AML-193 (cell line): ENCODE measurements at regions not wholly inside any gene's neighbourhood (a gene's known extent, or its start where the extent isn't known, plus 50 kb on each side); places are given as distances from the start of the nearest gene placed in this dataset.

Experiments
- DNase-seq, 2 experiments: peaks; one replicate each; lab custom pipeline; 2025; lab: John Stamatoyannopoulos, UW

DNA sequence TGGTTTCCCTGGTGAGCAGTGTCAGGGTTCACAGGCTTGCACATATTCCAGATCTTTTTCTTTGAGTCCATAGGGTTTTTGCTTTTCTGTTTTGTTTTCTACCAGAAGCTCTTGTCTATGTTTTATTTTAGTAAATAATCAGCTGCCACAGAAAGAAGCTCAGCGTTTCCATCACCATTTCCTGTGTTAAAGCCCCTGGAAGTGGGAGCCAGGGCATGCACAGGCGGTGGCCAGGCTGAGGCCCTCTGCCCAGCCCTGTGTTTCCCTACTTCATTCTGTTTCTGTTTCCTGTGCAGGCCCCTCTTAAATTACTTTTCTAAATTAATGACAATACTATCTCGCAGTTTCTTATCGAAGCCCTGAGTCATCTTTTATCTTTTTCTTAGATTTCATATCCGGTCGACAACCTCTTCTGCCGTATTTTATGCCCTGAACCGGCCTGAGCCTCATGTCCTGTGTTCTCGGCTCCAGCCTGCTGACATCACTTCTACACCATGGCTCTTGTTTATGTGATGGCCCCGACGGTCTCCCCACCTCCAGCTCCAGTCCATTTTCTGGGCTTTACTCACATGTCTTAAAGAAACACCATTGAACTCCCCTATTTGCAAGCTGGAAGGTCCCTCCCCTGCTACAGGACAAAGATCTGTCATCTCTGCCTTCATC is 442.2 kb downstream of the TCERG1L start:
- no peak for DNase-seq

GRCh38 chr10:130871406-130871805 is 440.1 kb downstream of the TCERG1L start:
- no peak for DNase-seq

DNA sequence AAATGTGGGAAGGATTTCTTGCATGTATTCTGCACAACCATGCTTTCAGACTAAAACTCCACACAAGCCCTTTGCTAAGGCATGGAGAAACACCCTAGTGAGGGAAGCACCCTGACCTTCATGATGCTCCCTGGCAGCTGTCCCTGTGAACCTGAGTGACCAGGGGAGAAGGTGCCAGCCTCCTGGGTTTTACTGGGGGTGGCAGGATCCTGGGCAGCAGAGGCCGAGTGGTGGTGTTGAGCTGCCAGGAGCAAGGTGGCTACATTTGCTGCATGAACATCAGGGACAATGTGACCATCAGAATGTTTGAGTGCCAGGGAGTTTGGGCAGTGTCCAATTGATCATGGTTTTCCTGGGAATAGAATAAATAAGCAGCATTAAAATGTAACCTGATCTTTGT is 437.9 kb downstream of the TCERG1L start:
- no peak for DNase-seq

GRCh38 chr10:130875116-130875515 is 436.4 kb downstream of the TCERG1L start:
- no peak for DNase-seq

DNA sequence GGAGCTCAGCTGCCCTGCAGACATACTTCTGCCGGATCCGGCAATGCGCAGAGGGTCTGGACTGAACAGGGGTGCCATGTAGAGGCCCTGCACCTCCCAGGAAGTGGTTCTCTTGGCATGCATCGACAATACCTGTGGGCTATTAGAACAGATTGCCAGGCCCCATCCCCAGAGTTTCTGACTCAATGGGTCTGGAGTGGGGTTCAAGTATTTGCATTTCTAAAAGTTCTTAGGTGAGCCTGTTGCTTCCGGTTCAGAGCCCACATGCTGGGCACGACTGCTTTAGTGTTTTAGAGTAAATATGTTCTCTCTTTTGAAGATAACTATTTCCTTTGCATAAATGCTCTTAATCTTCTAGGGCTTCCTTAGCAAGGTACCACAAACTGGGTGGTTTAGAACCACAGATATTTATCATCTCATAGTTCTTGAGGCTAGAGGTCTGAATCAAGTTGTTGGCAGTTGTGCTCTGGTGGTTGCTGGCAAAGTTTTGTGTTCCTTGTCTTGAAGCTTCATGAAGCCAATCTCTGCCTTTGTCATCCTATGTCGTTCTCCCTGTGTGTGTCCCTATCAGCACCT is 435.5 kb downstream of the TCERG1L start:
- DNase-seq = no peak

DNA sequence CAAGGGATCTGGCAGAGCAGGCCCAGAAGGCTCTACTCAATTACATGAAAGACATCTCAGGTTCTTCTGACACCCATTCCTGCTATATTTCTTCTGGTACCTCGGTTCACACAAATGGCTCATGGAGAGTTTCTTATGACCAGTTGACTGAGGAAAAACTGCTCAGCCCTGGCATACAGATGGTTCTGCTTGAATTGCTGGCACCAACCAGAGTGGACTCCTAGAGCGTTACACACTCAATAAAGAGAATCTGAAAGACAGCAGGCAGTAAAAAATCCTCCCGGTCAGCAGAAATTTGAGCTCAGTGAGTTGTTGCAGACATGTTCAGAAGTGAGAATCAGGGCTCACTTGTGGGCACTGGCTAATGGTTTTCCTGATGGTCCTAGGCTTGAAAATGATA is 434.4 kb downstream of the TCERG1L start:
- no peak for DNase-seq

GRCh38 chr10:130878131-130878530 is 433.4 kb downstream of the TCERG1L start:
- no peak for DNase-seq

GRCh38 chr10:130882906-130883305 is 428.6 kb downstream of the TCERG1L start:
- no peak for DNase-seq

GRCh38 chr10:130884456-130884855 is 427.1 kb downstream of the TCERG1L start:
- DNase-seq = no peak

GRCh38 chr10:130885021-130885655 is 426.4 kb downstream of the TCERG1L start:
- DNase-seq = no peak

GRCh38 chr10:130887170-130887569 is 424.4 kb downstream of the TCERG1L start:
- no peak for DNase-seq

- no peak for DNase-seq
Observed at GRCh38 chr10:130888493-130888892, 423.0 kb downstream of the TCERG1L start.

DNA sequence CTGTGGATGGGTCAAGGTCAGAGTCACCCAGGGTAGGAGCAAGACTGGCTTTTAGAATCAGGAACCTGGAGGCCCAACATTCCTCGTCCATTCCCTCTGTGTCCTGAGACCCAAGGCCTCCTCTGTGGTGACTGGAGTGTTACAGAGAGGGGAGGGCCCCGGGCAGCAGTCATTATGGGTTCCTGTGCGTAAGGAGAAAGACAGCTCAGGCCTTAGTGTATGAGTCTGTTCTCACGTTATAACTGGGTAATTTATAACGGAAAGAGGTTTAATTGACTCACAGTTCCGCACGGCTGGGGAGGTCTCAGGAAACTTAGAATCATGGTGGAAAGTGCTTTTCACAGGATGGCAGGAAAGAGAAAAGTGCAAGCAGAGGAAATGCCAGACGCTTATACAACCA is 422.3 kb downstream of the TCERG1L start:
- no peak for DNase-seq

- DNase-seq = no peak
Observed at GRCh38 chr10:130889780-130890179, 421.7 kb downstream of the TCERG1L start.

DNA sequence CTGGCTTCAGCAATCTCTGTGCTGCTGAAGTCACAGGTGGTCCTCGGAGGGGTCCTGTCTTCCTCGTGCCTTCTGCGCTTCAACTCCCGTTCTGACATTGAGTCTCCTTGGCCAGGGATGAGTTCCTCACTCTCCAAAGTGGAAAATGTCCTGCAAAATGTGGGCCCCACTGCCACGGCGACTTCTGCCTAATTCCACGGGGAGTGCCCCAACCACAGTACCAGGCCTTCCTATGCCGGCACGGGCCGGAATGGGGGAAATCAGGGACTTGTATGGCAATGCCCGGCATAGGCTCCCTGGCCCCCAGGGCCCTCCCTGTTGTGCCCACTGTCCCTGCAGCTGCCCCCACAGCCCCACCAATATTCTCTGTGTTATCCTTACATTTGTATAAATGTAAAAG is 420.5 kb downstream of the TCERG1L start:
- DNase-seq = no peak

GRCh38 chr10:130894471-130894870 is 417.1 kb downstream of the TCERG1L start:
- no peak for DNase-seq

DNA sequence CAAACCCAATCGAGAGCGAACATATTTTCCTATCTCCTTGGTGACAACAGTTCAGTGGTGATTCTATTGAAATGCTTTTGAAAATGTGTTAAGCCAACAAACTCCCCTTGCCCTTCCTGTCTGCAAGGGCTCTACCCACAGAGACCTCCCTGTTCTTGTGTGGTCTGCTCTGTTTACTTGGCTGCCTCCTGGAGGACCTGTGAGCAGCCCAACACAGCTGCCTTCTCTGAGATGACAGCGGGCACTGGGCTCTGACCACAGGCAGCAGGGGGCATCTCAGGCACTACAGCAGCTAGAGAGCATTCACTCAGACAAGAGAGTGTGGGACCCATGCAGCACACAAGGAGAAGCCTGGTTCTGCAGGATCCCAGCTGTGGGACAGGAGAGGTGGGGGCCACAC is 416.4 kb downstream of the TCERG1L start:
- no peak for DNase-seq

- no peak for DNase-seq
Observed at GRCh38 chr10:130897815-130898214, 413.7 kb downstream of the TCERG1L start.

- DNase-seq = no peak
Observed at GRCh38 chr10:130898381-130898780, 413.1 kb downstream of the TCERG1L start.

GRCh38 chr10:130899856-130900255 is 411.7 kb downstream of the TCERG1L start:
- no peak for DNase-seq

- DNase-seq = no peak
Observed at GRCh38 chr10:130900441-130901160, 410.9 kb downstream of the TCERG1L start.

DNA sequence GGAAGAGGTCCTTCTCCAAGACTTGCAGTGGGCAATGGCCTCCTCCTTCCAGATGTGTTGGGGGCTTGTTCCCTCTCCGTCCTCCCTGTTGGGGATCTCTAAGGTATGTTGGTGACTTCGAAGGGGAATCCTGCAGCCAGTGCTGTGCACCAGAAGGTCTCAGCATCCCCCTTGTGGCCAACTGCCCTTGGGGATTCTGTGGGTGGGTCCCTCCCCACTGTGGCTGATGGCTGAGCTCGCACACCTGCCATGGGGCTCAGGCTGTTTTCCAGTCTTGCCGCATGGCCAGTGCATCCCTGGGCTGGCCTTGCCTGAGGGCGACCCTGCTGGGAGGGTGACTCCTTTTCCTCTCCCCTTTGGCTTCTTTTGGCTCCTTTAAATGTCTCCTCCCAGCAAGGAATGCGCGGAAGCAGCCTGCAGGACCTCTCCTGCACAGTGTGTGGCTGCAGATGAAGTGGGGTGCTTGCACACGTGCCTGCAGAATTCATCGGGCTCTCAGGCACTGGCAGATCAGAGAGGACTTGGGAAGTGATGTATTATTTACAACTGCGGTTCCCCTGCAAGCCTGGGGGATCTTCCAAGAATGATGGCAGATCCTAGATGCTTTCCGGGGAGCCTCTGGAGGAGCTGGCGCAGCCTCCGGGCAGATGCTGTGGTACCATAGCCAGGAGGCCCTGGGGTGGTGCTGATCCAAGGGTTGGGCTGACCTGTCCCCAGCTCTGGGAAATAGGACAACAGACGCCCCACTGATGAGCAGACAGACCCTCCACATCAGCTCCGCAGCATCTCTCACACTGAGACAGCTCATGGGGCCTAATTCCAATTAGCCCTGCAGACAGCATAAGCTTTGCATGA is 410.0 kb downstream of the TCERG1L start:
- no peak for DNase-seq
